ENCODE measurements at regions not wholly inside any gene's neighbourhood (a gene's known extent, or its start where the extent isn't known, plus 50 kb on each side); places are given as distances from the start of the nearest gene placed in this dataset.

GRCh38 chr5:77948476-77948875 lies 172.3 kb upstream of the TBCA start:
- TF ChIP-seq Cebpa-rat (IDR thresholded peaks at IDR 0.05) = no peak
- H3K27me3 ChIP-seq = no peaks in the 10 kb centered on the region
- H3K9me3 ChIP-seq (replicated peaks in 1 of 11) = no peaks in the 10 kb centered on the region
- no peak overlapping the region for H3K9ac ChIP-seq
- H4K20me1 ChIP-seq = no peaks in the 10 kb centered on the region
- H3K4me2 ChIP-seq = no peak overlapping the region
- peaks cover 0 to 8% (median 0%) of the 10 kb centered on the region in 10 experiments; a peak in 5 of 20 replicates for H3K4me1 ChIP-seq
- H3K4me3 ChIP-seq = no peak overlapping the region
- no peak overlapping the region for H3K27ac ChIP-seq
- no peaks in the 10 kb centered on the region for H3K36me3 ChIP-seq

DNA sequence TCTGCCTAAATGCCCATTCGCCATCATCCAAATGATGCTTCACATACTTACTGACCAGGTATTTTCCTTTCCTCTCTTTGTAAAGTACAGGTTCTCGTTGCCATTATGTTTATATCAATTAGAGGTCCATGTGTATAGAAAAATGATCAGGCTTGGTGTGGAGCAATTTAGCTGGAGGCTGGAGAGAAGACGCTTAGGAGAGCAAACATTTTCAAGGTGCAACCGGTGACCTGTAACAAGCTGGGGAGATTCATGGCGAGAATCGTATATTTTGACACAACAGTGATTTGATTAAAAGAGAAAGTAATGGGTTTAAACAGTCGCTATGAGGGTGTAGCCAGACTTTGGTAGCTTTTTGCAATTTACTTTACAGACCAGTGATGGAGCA lies 170.9 kb upstream of the TBCA start:
- Histone ChIP-seq H3K36me3 (no peaks in the 10 kb centered on the region), H4K20me1 (no peaks in the 10 kb centered on the region), H3K9ac (no peak overlapping the region), H3K9me3 (replicated peaks in 1 of 11) (no peaks in the 10 kb centered on the region), H3K27me3 (no peaks in the 10 kb centered on the region), H3K4me2 (no peak overlapping the region), H3K4me3 (no peak overlapping the region), H3K27ac (no peak overlapping the region), H3K4me1 (peaks cover 0 to 9% (median 0%) of the 10 kb centered on the region in 10 experiments; a peak in 5 of 20 replicates)
- TF ChIP-seq Cebpa-rat (IDR thresholded peaks at IDR 0.05) = no peak

- H3K36me3 ChIP-seq = no peaks in the 10 kb centered on the region
- peaks cover 0 to 9% (median 0%) of the 10 kb centered on the region in 10 experiments; a peak in 5 of 20 replicates for H3K4me1 ChIP-seq
- no peak overlapping the region for H3K27ac ChIP-seq
- no peak overlapping the region for H3K4me3 ChIP-seq
- no peaks in the 10 kb centered on the region for H4K20me1 ChIP-seq
- no peak for TF ChIP-seq Cebpa-rat (IDR thresholded peaks at IDR 0.05)
- no peaks in the 10 kb centered on the region for H3K27me3 ChIP-seq
- H3K4me2 ChIP-seq = no peak overlapping the region
- H3K9ac ChIP-seq = no peak overlapping the region
- peaks cover 0 to 2% (median 0%) of the 10 kb centered on the region in 11 experiments; a peak in 1 of 22 replicates for H3K9me3 ChIP-seq (replicated peaks in 1 of 11)
These were observed 170.4 kb upstream of the TBCA start for GRCh38 chr5:77946381-77947040.

GRCh38 chr5:77945874-77946273 lies 169.7 kb upstream of the TBCA start:
- no peak overlapping the region for H3K4me2 ChIP-seq
- H3K36me3 ChIP-seq = no peaks in the 10 kb centered on the region
- H3K27me3 ChIP-seq = no peaks in the 10 kb centered on the region
- H3K9ac ChIP-seq = no peak overlapping the region
- H3K4me3 ChIP-seq = no peak overlapping the region
- H3K27ac ChIP-seq = no peak overlapping the region
- H3K4me1 ChIP-seq = peaks cover 0 to 9% (median 0%) of the 10 kb centered on the region in 10 experiments; a peak in 5 of 20 replicates
- peaks cover 0 to 8% (median 4%) of the 10 kb centered on the region in 11 experiments; a peak in 8 of 22 replicates for H3K9me3 ChIP-seq (replicated peaks in 1 of 11)
- no peaks in the 10 kb centered on the region for H4K20me1 ChIP-seq
- no peak for TF ChIP-seq Cebpa-rat (IDR thresholded peaks at IDR 0.05)

DNA sequence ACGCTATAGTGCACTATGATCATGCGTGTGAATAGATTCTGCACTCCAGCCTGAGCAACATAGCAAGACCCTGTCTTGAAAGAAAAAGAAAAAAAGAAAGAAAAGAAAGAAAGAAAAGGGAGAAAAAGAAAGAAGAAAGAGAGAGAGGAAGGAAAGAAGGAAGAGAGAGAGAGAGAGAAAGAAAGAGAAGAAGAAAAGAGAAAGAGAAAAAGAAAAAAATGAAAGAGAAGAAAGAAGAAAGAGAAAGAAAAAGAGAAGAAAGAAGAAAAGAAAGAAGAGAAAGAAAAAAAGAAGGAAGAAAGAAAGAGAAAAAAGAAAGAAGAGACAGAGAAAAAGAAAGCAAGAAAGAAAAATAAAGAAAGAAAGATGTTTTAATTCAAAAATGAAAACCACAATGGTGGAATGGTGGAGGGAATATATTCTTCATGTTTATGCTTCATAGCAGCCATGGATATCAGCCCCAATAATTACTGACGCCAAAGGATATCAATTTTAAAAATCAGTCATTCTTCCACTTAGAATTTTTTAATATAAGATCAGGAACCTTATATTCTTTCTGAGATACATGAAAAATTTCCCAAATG lies 168.7 kb upstream of the TBCA start:
- Histone ChIP-seq H3K9ac (no peak overlapping the region), H3K4me2 (no peak overlapping the region), H3K9me3 (replicated peaks in 1 of 11) (peaks cover 0 to 17% (median 10%) of the 10 kb centered on the region in 11 experiments; a peak in 12 of 22 replicates), H3K4me3 (no peak overlapping the region), H3K27ac (no peak overlapping the region), H3K4me1 (peaks cover 0 to 9% (median 0%) of the 10 kb centered on the region in 10 experiments; a peak in 5 of 20 replicates), H3K27me3 (no peaks in the 10 kb centered on the region), H4K20me1 (no peaks in the 10 kb centered on the region), H3K36me3 (no peaks in the 10 kb centered on the region)
- TF ChIP-seq Cebpa-rat (IDR thresholded peaks at IDR 0.05) = no peak

DNA sequence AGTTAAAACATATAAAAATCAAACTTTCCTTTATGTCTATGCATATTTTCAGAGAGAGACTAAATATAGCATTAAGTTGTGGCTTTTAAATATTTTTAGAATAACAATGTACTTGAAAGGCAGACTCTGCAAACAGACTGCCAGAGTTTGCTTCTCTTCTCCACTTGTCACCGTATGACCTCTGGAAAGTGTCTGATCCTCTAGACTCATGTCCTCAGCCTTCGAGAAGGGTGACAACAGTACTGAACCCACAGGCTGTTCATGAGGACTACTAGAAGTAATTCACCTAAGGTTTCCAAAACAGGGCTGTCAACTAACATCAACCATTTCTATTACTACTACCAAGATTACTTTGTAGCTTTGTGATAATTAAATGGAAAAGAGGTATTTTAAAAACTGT lies 167.7 kb upstream of the TBCA start:
- H3K4me2 ChIP-seq = peak overlapping the region in 3 of 11 experiments; percentile 13 to 15 (median 14); a peak in 4 of 22 replicates
- peaks cover 0 to 17% (median 11%) of the 10 kb centered on the region in 11 experiments; a peak in 12 of 22 replicates for H3K9me3 ChIP-seq (replicated peaks in 1 of 11)
- peaks cover 0 to 9% (median 0%) of the 10 kb centered on the region in 10 experiments; a peak in 5 of 20 replicates for H3K4me1 ChIP-seq
- TF ChIP-seq Cebpa-rat (IDR thresholded peaks at IDR 0.05) = no peak
- H3K36me3 ChIP-seq = no peaks in the 10 kb centered on the region
- no peak overlapping the region for H3K9ac ChIP-seq
- H3K4me3 ChIP-seq = no peak overlapping the region
- no peak overlapping the region for H3K27ac ChIP-seq
- H3K27me3 ChIP-seq = no peaks in the 10 kb centered on the region
- no peaks in the 10 kb centered on the region for H4K20me1 ChIP-seq

DNA sequence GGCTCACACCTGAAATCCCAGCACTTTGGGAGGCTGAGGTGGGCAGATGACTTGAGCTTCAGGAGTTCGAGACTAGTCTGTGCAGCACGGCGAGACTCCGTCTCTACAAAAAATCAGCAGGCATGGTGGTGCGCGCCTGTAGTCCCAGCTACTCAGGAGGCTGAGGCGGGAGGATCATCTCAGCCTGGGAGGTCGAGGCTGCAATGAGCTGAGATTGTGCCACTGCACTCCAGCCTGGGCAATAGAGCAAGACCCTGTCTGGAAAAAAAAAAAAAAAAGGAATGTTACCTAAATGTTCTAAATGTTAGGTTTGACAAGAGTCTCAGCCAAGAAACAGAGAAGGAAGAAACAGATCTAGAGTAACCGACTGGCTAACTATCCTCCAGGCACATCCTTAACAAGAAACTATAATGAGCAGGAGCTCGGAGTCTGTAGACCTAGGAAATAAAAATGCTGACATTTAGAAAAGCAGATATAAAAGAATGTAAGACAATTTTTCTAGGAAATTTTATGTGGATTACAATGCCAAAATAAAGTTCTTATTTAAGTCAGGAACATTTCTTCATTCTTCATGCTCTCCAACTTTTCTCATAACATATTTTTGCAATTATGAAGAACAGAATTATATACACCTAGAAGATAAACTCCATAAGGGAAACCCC lies 166.6 kb upstream of the TBCA start:
- Histone ChIP-seq H3K36me3 (no peaks in the 10 kb centered on the region), H3K27me3 (no peaks in the 10 kb centered on the region), H3K4me2 (no peak overlapping the region), H3K4me3 (no peak overlapping the region), H4K20me1 (no peaks in the 10 kb centered on the region), H3K4me1 (peaks cover 0 to 9% (median 4%) of the 10 kb centered on the region in 10 experiments; a peak in 8 of 20 replicates), H3K9me3 (replicated peaks in 1 of 11) (peaks cover 0 to 17% (median 11%) of the 10 kb centered on the region in 11 experiments; a peak in 12 of 22 replicates), H3K9ac (no peak overlapping the region), H3K27ac (no peak overlapping the region)
- no peak for TF ChIP-seq Cebpa-rat (IDR thresholded peaks at IDR 0.05)

DNA sequence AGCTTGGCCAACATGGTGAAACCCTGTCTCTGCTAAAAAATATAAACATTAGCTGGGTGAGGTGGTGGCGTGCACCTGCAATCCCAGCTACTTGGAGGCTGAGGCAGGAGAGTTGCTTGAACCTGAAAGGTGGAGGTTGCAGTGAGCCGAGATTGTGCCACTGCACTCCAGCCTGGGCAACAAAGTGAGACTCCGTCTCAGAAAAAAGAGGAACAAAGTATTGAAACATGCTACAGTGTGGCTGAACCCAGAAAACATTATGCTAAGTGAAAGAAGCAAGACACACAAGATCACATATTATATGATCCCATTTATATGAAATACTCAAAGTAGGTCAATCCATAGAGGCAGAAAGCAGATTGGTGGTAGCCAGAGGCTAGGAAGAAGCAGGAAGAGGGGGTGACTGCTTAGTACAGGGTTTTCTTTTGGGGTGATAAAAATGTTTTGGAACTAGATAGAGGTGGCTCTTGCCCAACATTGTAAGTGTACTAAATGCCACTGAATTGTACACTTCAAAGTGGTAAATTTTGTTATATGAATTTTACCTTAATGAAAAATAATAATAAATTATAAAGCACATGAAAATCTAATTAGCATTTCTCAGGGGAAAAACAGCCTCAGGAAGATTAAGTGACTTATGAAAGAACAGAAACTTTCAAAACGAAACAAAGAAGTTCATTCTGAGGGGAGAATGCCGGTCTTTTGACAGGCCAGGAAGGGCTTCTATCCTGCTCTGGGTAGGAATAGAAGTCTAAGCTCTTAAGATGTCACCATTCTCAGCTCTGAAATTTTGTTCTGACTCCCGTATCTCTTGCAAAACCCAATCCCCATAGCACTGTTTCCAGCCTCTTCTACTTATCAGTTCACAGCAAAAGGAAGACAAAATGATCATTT lies 161.1 kb upstream of the TBCA start:
- Histone ChIP-seq H3K9ac (peak overlapping the region in 1 of 11 experiments; percentile 42; a peak in 1 of 22 replicates), H3K4me1 (peaks cover 0 to 28% (median 10%) of the 10 kb centered on the region in 10 experiments; a peak in 16 of 20 replicates), H3K9me3 (replicated peaks in 1 of 11) (peaks cover 0 to 17% (median 11%) of the 10 kb centered on the region in 11 experiments; a peak in 12 of 22 replicates), H3K4me3 (no peak overlapping the region), H4K20me1 (no peaks in the 10 kb centered on the region), H3K4me2 (peak overlapping the region in 7 of 11 experiments; percentile 10 to 74 (median 36); a peak in 8 of 22 replicates), H3K36me3 (no peaks in the 10 kb centered on the region), H3K27ac (peak overlapping the region in 3 of 11 experiments; percentile 15 to 26 (median 19); a peak in 1 of 22 replicates), H3K27me3 (no peaks in the 10 kb centered on the region)
- no peak for TF ChIP-seq Cebpa-rat (IDR thresholded peaks at IDR 0.05)

Measured in BLaER1 treated with 17β-estradiol and CSF1 and Interleukin-3, amounts not matched to agents 10 nM and 100 nM (cell line).